GM10248 (cell line): ENCODE measurements at regions not wholly inside any gene's neighbourhood (a gene's known extent, or its start where the extent isn't known, plus 50 kb on each side); places are given as distances from the start of the nearest gene placed in this dataset.

ENCODE experiments used
- CTCF ChIA-PET: fragments of 300-600 bp; sonication (Branson Sonifier 250); formaldehyde crosslinking; extraction: SDS; loops from one replicate; lab custom pipeline; 2021; ENCODE audit warnings: antibody characterized with exemption; lab: Yijun Ruan, JAX
- POLR2A ChIA-PET: fragments of 350-650 bp; sonication (Branson Sonifier 250); formaldehyde crosslinking; extraction: SDS; loops from one replicate; lab custom pipeline; 2020; ENCODE audit warnings: antibody characterized with exemption; lab: Yijun Ruan, JAX
- DNase-seq: peaks from one replicate; pipeline ENCODE4 v3.0.0; 2012; ENCODE audit errors: extremely low spot score
- CTCF ChIP-seq: IDR thresholded peaks from 2 replicates; pipeline ENCODE4 v1.5.1; 2012; ENCODE audit warnings: mild to moderate bottlenecking, low read depth; ENCODE audit errors: extremely low read depth, missing control alignments, control extremely low read depth

GRCh38 chr4:185933078-185933581, 121.1 kb upstream of the SORBS2 start:
- no peak for TF ChIP-seq CTCF
- no peak for DNase-seq
- CTCF ChIA-PET, result no interaction called here
- POLR2A ChIA-PET, result no interaction called here

- no peak for DNase-seq
- CTCF ChIA-PET, result interaction anchor here (0.9 kb wide), 1 partner anchor 11 kb away, joined by 4 read pairs; no protein-coding TSS in a partner anchor
- TF ChIP-seq CTCF, result no peak
- POLR2A ChIA-PET, result no interaction called here
Measured at GRCh38 chr4:185936650-185937376, 124.8 kb upstream of the SORBS2 start.

- POLR2A ChIA-PET, result no interaction called here
- no peak for DNase-seq
- CTCF ChIA-PET, result no interaction called here
- TF ChIP-seq CTCF, result no peak
Measured at GRCh38 chr4:185938654-185939053, 126.7 kb upstream of the SORBS2 start.

GRCh38 chr4:185941461-185941860, 127.5 kb upstream of the TLR3 start:
- TF ChIP-seq CTCF, result no peak
- no peak for DNase-seq
- POLR2A ChIA-PET, result no interaction called here
- CTCF ChIA-PET, result interaction anchor here (2.0 kb wide), 1 partner anchor 29 kb away, joined by 6 read pairs; no protein-coding TSS in a partner anchor

- DNase-seq, result no peak
- no peak for TF ChIP-seq CTCF
- CTCF ChIA-PET, result interaction anchor here (1.0 to 1.6 kb wide), 2 partner anchors 10 to 11 kb away, joined by 3 to 6 read pairs; no protein-coding TSS in a partner anchor
- POLR2A ChIA-PET, result no interaction called here
Measured at GRCh38 chr4:185945252-185945651, 123.7 kb upstream of the TLR3 start.

- no peak for DNase-seq
- CTCF ChIA-PET, result interaction anchor here (1.0 kb wide), 1 partner anchor 11 kb away, joined by 3 read pairs; no protein-coding TSS in a partner anchor
- POLR2A ChIA-PET, result no interaction called here
- TF ChIP-seq CTCF, result no peak
Measured at GRCh38 chr4:185945906-185946305, 123.0 kb upstream of the TLR3 start.
